Naive thymus-derived CD8-positive, alpha-beta T cell (primary cell): ENCODE measurements at regions not wholly inside any gene's neighbourhood (a gene's known extent, or its start where the extent isn't known, plus 50 kb on each side); places are given as distances from the start of the nearest gene placed in this dataset.

Experiments used
- ATAC-seq, 2 donors: fragments of 150-1000 bp; cut with Tn5 transposase in 1 of 2; sonication (Bioruptor Pico), chemical (Tn5 transposase) in 1 of 2; 1 replicate in 1 of 2; 2 replicates in 1 of 2; pipeline ENCODE4 v1.10.0; 2021; ENCODE audit warnings: mild to moderate bottlenecking in 2 of 2, moderate library complexity in 2 of 2
- POLR2A ChIA-PET: fragments of 350-600 bp; sonication (Branson Sonifier 250); formaldehyde crosslinking; loops from one replicate; lab custom pipeline; 2021; ENCODE audit warnings: antibody characterized with exemption; lab: Charles Lee
- DNase-seq, 10 donors: peaks; one replicate each; pipeline versions ENCODE4 v3.0.0 to v3.0.0-alpha.2; 2020 to 2022
- H3K27ac Mint-ChIP-seq, 10 donors: one replicate each; pipeline ENCODE4 v1.8.0; 2020 to 2022; ENCODE audit warnings: mild to moderate bottlenecking in 10 of 10, mixed read lengths in 10 of 10, moderate library complexity in 4 of 10, inconsistent platforms in 1 of 10
- H3K27me3 Mint-ChIP-seq, 5 donors: one replicate each; pipeline ENCODE4 v1.8.0; 2021 to 2022; ENCODE audit warnings: mixed read lengths in 5 of 5
- H3K36me3 Mint-ChIP-seq, 3 donors: one replicate each; pipeline ENCODE4 v1.8.0; 2020 to 2022; ENCODE audit warnings: mixed read lengths in 3 of 3, mild to moderate bottlenecking in 2 of 3, inconsistent platforms in 1 of 3
- H3K4me1 Mint-ChIP-seq, 4 donors: one replicate each; pipeline ENCODE4 v1.8.0; 2021 to 2022; ENCODE audit warnings: mixed read lengths in 4 of 4
- H3K4me3 Mint-ChIP-seq, 10 donors: one replicate each; pipeline ENCODE4 v1.8.0; 2020 to 2022; ENCODE audit warnings: mild to moderate bottlenecking in 10 of 10, mixed read lengths in 10 of 10, moderate library complexity in 6 of 10, inconsistent platforms in 1 of 10
- H3K9me3 Mint-ChIP-seq, 9 donors: one replicate each; pipeline ENCODE4 v1.8.0; 2020 to 2022; ENCODE audit warnings: mixed read lengths in 9 of 9, mild to moderate bottlenecking in 3 of 9, inconsistent platforms in 1 of 9, moderate library complexity in 1 of 9

DNA sequence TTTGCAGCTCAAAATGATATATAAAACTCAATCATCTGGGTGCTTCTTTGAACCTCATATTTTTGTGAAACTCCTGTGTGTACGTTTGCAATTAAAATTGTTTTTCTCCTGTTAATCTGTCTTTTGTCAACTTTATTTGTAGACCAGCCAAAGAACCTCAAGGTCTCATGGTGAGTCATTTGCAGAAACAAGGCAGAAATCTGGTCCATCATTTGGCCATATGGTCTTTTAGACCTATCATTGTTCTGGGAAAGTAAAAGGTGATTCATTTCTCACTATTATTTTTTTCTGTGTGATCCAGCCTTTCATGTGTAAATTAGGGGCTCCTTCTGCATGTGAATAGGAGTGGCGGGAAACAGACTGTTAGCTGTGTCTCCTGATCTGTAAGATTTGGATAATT, 399.1 kb upstream of the DDI1 start:
- no peak overlapping the region for H3K27ac Mint-ChIP-seq
- POLR2A ChIA-PET: no interaction called here
- ATAC-seq (no peak), DNase-seq (no peak)
- peaks cover 0 to 7% (median 1%) of the 10 kb centered on the region in 5 donors for H3K27me3 Mint-ChIP-seq
- no peaks in the 10 kb centered on the region for H3K36me3 Mint-ChIP-seq
- H3K4me1 Mint-ChIP-seq: no peaks in the 10 kb centered on the region
- H3K4me3 Mint-ChIP-seq: no peak overlapping the region
- H3K9me3 Mint-ChIP-seq: no peaks in the 10 kb centered on the region

DNA sequence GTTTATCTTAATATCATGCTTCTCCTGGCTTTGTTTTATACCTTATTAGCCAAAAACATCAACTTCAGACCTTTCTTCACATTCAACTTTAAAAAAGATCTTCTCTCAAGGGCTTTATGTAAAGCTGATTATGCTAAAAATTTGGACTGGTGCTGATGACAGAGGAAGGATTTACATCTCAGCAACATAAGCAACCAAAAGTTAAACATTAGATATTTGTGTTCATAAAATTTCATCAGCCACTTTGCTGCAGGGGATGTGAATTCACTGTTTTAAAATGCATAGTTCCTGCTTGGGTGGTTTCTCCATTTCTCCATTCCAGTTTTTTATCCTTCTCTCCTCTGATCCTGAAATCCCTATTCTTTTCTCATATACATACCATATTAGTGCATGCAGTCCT, 398.6 kb upstream of the DDI1 start:
- Mint-ChIP-seq H3K9me3 (no peaks in the 10 kb centered on the region), H3K36me3 (no peaks in the 10 kb centered on the region), H3K4me1 (no peaks in the 10 kb centered on the region), H3K27me3 (peaks cover 0 to 7% (median 1%) of the 10 kb centered on the region in 5 donors), H3K27ac (no peak overlapping the region), H3K4me3 (no peak overlapping the region)
- DNase-seq (no peak), ATAC-seq (no peak)
- POLR2A ChIA-PET: no interaction called here

DNA sequence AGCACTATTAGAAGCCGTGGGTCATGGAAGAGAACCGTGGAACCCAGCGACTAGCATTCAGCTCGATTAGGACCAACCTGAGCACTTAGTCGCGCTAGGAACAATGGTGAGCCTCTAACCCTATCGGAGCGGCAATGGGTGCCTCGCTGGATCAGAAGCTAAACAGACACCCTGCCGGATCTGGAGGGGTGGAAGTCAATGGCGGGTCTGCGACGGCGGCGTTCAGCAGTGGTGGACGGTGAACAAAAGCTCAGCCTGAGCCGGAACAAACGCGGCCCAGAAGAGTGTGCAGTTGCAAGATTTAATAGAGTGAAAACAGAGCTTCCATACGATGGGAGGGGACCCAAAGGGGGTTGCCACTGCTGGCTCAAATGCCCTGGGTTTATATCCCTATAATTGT, 391.8 kb upstream of the DDI1 start:
- ATAC-seq (no peak), DNase-seq (no peak)
- H3K9me3 Mint-ChIP-seq: peaks cover 0 to 1% (median 0%) of the 10 kb centered on the region in 9 donors
- no peak overlapping the region for H3K4me3 Mint-ChIP-seq
- POLR2A ChIA-PET: no interaction called here
- peaks cover 0 to 11% (median 0%) of the 10 kb centered on the region in 4 donors for H3K4me1 Mint-ChIP-seq
- H3K27ac Mint-ChIP-seq: no peak overlapping the region
- H3K27me3 Mint-ChIP-seq: peaks cover 0 to 7% (median 0%) of the 10 kb centered on the region in 5 donors
- no peaks in the 10 kb centered on the region for H3K36me3 Mint-ChIP-seq

DNA sequence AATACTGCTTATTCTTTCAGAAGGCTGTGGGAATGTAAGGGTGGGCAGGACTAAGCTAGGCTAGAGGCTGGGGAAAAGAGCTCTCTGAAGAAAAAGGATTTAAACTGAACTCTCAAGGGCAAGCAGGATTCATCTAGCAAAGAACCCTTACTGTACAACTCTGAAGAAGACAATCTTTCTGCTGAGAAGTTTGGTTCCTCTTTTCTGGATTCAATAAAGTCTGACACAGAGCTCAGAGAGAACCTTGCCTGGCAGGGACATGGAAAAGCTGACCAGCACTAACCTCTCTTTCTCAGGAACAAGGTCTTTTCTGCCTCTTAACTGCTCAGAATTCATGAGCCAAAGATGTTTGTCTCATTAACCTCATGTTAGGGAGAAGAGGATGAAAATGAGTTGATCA, 388.4 kb upstream of the DDI1 start:
- DNase-seq (no peak), ATAC-seq (no peak)
- Mint-ChIP-seq H3K4me1 (peaks cover 0 to 11% (median 0%) of the 10 kb centered on the region in 4 donors), H3K36me3 (peaks cover 0 to 10% (median 0%) of the 10 kb centered on the region in 3 donors), H3K9me3 (peaks cover 0 to 16% (median 2%) of the 10 kb centered on the region in 9 donors), H3K27ac (peak overlapping the region in 1 of 10 donors; percentile 27), H3K4me3 (no peak overlapping the region), H3K27me3 (peaks cover 0 to 6% (median 0%) of the 10 kb centered on the region in 5 donors)
- POLR2A ChIA-PET: no interaction called here

DNA sequence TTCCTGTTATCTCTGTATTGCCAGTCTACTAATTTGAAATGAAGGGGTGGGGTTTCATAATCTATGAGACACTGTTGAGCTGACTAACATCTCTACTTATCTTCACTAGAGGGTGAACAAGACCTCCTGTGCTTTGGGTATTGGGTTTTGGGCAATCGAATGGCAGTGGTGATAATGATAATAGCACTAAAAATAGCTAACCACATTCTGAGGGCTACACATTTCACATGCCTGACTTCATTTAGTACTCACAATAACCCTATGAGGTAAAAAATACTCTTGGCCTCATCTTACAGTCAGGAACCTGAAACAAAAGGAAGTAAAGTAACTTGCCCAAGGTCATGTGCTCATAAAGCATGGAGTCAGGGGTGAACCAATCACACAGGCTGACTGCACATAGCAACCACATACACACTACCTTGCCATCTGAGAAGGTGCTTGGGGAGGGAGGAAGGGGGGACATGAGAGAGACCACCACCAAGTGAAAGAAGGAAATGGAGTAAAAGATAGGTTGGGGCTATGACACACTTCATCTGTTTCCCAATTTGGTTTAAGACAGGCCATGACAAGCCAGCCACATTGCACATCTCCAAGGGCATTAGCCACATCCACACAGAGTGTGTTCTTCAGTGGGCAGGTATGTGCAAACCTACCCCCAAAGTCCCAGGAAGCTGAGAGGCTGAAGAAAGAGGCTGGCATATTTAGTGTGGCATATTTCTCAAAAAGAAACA, 387.6 kb upstream of the DDI1 start:
- H3K27me3 Mint-ChIP-seq: peaks cover 0 to 6% (median 0%) of the 10 kb centered on the region in 5 donors
- no peak overlapping the region for H3K4me3 Mint-ChIP-seq
- peaks cover 0 to 10% (median 0%) of the 10 kb centered on the region in 3 donors for H3K36me3 Mint-ChIP-seq

DNA sequence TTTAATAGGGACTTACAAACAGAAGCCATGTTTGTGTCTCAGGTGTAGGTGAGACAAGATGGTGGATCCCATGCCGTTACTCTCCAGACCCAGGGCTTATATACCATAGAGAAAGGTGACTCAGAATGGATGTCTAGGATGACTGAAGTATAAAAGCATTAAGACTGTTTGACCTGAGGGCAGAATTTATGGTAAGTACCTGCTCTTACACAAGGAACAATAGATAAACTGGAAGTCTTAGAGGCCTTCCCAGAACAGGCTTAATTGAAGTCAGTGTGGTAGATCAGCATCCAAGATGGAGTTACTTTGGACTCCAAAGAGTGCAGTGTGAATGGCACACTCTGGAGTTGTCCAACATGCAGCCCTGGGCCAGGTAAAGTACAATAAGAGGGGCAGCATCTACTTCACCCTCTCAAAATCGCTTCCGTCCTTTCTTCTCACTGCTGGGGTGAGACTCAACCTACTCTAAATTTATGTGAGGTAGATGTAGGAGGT, 387.0 kb upstream of the DDI1 start:
- DNase-seq (no peak), ATAC-seq (no peak)
- Mint-ChIP-seq H3K27ac (no peak overlapping the region), H3K27me3 (peaks cover 0 to 6% (median 0%) of the 10 kb centered on the region in 5 donors), H3K36me3 (peaks cover 0 to 10% (median 0%) of the 10 kb centered on the region in 3 donors), H3K9me3 (peaks cover 0 to 16% (median 2%) of the 10 kb centered on the region in 9 donors), H3K4me3 (no peak overlapping the region), H3K4me1 (peaks cover 0 to 11% (median 0%) of the 10 kb centered on the region in 4 donors)
- POLR2A ChIA-PET: no interaction called here

More for the DNA sequence above, 387.6 kb upstream of the DDI1 start:
- DNase-seq (no peak), ATAC-seq (no peak)
- Mint-ChIP-seq H3K9me3 (peaks cover 0 to 16% (median 2%) of the 10 kb centered on the region in 9 donors), H3K4me1 (peaks cover 0 to 11% (median 0%) of the 10 kb centered on the region in 4 donors), H3K27ac (peak overlapping the region in 1 of 10 donors; percentile 27)
- POLR2A ChIA-PET: no interaction called here

DNA sequence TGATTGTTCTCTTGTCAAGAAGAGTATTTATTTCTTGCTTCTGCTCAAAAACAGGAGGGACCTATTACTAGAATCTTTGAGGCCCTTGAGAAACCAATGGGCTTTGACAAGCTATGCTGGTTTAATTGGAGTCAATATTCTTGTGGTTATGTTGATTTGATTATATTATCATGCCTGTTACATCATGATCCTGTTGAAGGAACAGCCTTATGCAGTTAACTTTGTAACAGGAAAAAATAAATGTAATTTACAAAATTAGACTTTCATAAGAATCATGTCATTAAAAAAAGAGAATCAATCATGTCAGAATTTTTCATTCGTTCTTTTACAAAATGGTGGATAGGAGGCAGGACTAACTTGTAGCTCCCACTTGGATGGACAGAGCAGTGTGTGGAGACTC, 386.1 kb upstream of the DDI1 start:
- no peak for DNase-seq
- POLR2A ChIA-PET: no interaction called here
- Mint-ChIP-seq H3K36me3 (peaks cover 0 to 10% (median 0%) of the 10 kb centered on the region in 3 donors), H3K4me3 (no peak overlapping the region), H3K9me3 (peaks cover 0 to 16% (median 2%) of the 10 kb centered on the region in 9 donors), H3K4me1 (peaks cover 0 to 11% (median 0%) of the 10 kb centered on the region in 4 donors), H3K27ac (no peak overlapping the region), H3K27me3 (peaks cover 0 to 4% (median 2%) of the 10 kb centered on the region in 5 donors)
- ATAC-seq: no peak

DNA sequence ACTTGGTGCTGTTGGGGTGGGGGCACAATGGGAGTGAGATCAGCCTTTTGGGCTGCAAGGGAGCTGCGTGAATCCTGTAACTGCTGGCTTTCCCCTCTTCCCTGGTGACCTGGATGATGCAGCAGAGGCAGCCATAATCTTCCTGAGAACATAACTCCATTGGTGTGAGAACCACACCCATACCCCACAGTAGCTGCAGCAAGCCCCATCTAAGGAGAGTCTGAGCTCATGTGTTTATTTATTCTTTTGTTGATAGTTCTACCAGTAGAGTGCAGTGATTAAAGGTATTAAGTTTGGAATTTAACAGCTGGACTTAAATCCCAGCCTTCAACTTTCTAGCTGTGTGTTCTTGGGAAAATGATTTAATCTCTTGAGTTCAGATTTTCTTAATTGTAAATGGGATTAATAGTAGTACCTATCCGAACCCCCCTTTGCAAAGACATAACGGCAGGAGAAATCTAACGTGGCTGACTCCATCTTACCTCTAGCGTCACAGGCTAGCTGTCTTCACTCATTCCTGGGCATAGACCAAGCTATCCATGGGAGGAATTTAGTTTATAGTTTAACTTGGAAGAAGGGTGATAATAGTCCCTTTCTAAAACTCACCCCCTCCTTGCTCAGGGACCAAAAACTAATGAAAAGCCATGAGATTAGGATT, 385.0 kb upstream of the DDI1 start:
- POLR2A ChIA-PET: no interaction called here
- Mint-ChIP-seq H3K4me1 (peaks cover 0 to 11% (median 0%) of the 10 kb centered on the region in 4 donors), H3K27ac (no peak overlapping the region), H3K36me3 (peaks cover 0 to 10% (median 0%) of the 10 kb centered on the region in 3 donors), H3K4me3 (no peak overlapping the region), H3K9me3 (peaks cover 0 to 16% (median 2%) of the 10 kb centered on the region in 9 donors), H3K27me3 (peaks cover 0 to 4% (median 2%) of the 10 kb centered on the region in 5 donors)
- DNase-seq (no peak), ATAC-seq (no peak)

DNA sequence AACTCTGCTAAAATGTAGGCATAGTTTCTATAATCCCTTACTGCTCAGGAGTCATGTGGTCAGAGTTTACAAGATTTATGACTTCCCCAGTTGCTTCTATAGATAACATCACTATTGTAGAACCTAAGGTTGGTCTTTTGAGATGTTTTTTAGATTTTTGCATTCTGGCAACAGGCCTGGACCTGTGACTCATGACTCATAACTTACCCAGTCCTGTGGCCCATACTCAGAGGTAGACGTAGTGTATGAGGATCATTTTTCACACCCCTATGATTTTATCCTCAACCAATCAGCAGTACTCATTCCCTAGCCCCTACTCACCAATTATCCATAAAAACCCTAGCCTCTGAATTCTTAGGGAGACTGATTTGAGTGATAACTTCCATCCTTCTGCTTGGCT, 384.4 kb upstream of the DDI1 start:
- peaks cover 0 to 11% (median 0%) of the 10 kb centered on the region in 4 donors for H3K4me1 Mint-ChIP-seq
- POLR2A ChIA-PET: no interaction called here
- no peak overlapping the region for H3K27ac Mint-ChIP-seq
- DNase-seq (no peak), ATAC-seq (no peak)
- H3K27me3 Mint-ChIP-seq: peaks cover 0 to 4% (median 2%) of the 10 kb centered on the region in 5 donors
- H3K9me3 Mint-ChIP-seq: peaks cover 0 to 16% (median 2%) of the 10 kb centered on the region in 9 donors
- no peak overlapping the region for H3K4me3 Mint-ChIP-seq
- peaks cover 0 to 10% (median 0%) of the 10 kb centered on the region in 3 donors for H3K36me3 Mint-ChIP-seq

DNA sequence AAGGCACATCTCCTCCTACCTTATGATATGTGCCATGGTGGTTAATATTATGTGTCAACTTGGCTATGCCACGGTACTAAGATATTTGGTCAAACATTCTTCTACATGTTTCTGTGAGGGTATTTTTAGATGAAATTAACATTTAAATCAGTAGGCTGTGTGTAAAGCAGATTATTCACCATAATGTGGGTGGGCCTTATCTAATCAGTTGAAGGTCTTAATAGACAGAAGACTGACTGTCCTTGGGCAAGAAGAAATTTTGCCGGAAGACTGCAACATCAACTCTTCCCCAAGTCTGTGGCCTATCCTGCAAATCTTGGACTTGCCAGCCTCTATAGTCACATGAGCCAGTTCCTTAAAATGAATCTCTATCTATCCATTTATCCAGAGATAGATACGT, 380.1 kb upstream of the DDI1 start:
- no peak overlapping the region for H3K27ac Mint-ChIP-seq
- peaks cover 0 to 16% (median 2%) of the 10 kb centered on the region in 9 donors for H3K9me3 Mint-ChIP-seq
- peaks cover 0 to 10% (median 0%) of the 10 kb centered on the region in 3 donors for H3K36me3 Mint-ChIP-seq
- H3K27me3 Mint-ChIP-seq: peaks cover 0 to 4% (median 2%) of the 10 kb centered on the region in 5 donors
- ATAC-seq (no peak), DNase-seq (no peak)
- no peaks in the 10 kb centered on the region for H3K4me1 Mint-ChIP-seq
- no peak overlapping the region for H3K4me3 Mint-ChIP-seq
- POLR2A ChIA-PET: no interaction called here

DNA sequence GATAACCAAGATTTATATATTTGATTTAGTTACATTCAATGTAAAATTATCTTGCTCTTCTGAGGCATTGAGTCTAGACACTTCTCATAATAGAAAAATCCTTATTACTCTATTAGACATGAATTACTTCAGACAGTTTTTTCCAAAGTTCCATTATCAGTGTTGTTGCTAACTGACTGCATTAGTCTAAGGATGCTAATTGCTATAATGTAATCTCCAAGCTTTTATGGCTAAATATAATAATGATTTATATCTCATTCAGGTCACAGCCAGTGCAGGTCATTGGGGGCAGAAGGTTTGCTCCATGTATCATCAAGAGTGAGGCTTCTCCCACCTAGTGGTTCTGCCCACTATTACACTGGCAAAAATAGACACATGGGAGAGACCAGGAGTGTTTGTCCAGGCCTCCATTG, 377.2 kb upstream of the DDI1 start:
- Mint-ChIP-seq H3K27me3 (peaks cover 0 to 4% (median 0%) of the 10 kb centered on the region in 5 donors), H3K4me1 (peaks cover 0 to 17% (median 12%) of the 10 kb centered on the region in 4 donors), H3K27ac (no peak overlapping the region), H3K36me3 (no peaks in the 10 kb centered on the region), H3K4me3 (no peak overlapping the region), H3K9me3 (no peaks in the 10 kb centered on the region)
- DNase-seq (no peak), ATAC-seq (no peak)
- POLR2A ChIA-PET: no interaction called here

DNA sequence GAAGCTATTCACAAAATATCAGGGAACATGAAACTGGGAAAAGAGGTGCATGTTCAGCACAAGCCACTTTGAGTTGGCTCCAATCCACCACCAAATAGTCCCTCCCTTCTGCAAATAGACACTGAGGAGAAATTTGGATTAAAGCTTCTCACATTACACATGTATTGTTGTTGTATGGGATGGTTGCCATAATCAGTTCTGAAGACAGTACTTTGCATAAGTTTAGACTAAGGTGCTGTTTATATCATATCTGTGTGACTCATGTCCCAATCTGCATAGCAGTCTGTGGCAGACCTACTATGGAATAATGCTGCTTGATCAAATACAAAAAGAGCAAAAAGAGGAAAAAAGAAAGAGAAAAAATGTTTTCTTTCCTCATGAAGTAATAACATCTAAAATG, 376.7 kb upstream of the DDI1 start:
- DNase-seq: no peak
- no peak overlapping the region for H3K4me3 Mint-ChIP-seq
- no peaks in the 10 kb centered on the region for H3K9me3 Mint-ChIP-seq
- peaks cover 0 to 4% (median 0%) of the 10 kb centered on the region in 5 donors for H3K27me3 Mint-ChIP-seq
- no peak overlapping the region for H3K27ac Mint-ChIP-seq
- no peak for ATAC-seq
- POLR2A ChIA-PET: no interaction called here
- H3K36me3 Mint-ChIP-seq: no peaks in the 10 kb centered on the region
- H3K4me1 Mint-ChIP-seq: peaks cover 0 to 17% (median 12%) of the 10 kb centered on the region in 4 donors

DNA sequence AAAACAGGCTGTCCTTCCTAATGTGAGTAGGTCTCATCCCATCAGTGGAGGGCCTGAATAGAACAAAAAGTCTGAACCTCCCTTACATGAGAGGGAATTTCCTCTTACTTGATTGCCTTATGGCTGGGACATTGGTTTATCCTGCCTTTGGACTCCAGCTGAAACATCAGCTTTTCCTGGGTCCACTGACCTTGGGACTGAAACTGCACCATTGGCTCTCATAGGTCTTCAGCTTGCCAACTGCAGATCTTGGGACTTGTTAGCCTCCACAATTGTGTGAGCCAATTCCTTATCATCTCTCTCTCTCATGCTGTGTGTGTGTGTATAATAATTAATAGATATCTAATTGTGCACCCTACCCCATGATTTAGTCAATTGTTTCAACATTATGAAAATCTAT, 375.3 kb upstream of the DDI1 start:
- H3K9me3 Mint-ChIP-seq: no peaks in the 10 kb centered on the region
- H3K4me3 Mint-ChIP-seq: no peak overlapping the region
- POLR2A ChIA-PET: no interaction called here
- H3K36me3 Mint-ChIP-seq: no peaks in the 10 kb centered on the region
- peaks cover 0 to 17% (median 12%) of the 10 kb centered on the region in 4 donors for H3K4me1 Mint-ChIP-seq
- H3K27ac Mint-ChIP-seq: no peak overlapping the region
- ATAC-seq: no peak
- H3K27me3 Mint-ChIP-seq: peaks cover 0 to 4% (median 0%) of the 10 kb centered on the region in 5 donors
- DNase-seq: no peak
